Endothelial cell of umbilical vein (primary cell): ENCODE measurements at regions not wholly inside any gene's neighbourhood (a gene's known extent, or its start where the extent isn't known, plus 50 kb on each side); places are given as distances from the start of the nearest gene placed in this dataset.

Source experiments
- EZH2 ChIP-seq: IDR thresholded peaks from 2 replicates; pipeline ENCODE4 v1.6.1; 2012; ENCODE audit warnings: borderline replicate concordance, low read depth, mild to moderate bottlenecking, moderate library complexity, low read length, inconsistent platforms; ENCODE audit not compliant: severe bottlenecking
- FOS ChIP-seq: IDR thresholded peaks from 2 replicates; pipeline ENCODE4 v1.6.1; 2011; ENCODE audit warnings: mild to moderate bottlenecking, low read length, moderate library complexity, borderline replicate concordance; ENCODE audit not compliant: insufficient read depth
- GATA2 ChIP-seq: IDR thresholded peaks from 2 replicates; pipeline ENCODE4 v1.7.0; 2011; ENCODE audit warnings: low read depth, mild to moderate bottlenecking, moderate library complexity, mixed read lengths, low read length; ENCODE audit not compliant: insufficient read length, insufficient read depth
- JUN ChIP-seq: IDR thresholded peaks from 2 replicates; pipeline ENCODE4 v1.6.1; 2011; ENCODE audit warnings: borderline replicate concordance, low read depth; ENCODE audit not compliant: insufficient read length, insufficient read depth
- MYC ChIP-seq: IDR thresholded peaks from one replicate; pipeline ENCODE4 v1.6.1; 2011; ENCODE audit warnings: mild to moderate bottlenecking, low read depth, low read length
- POLR2A ChIP-seq: IDR thresholded peaks from 2 replicates; pipeline ENCODE4 v1.6.1; 2012; ENCODE audit warnings: low read depth, mild to moderate bottlenecking, control low read depth, low read length
- POLR2AphosphoS5 ChIP-seq: IDR thresholded peaks from 2 replicates; pipeline ENCODE4 v1.6.1; 2012; ENCODE audit warnings: low read depth, mild to moderate bottlenecking, control low read depth, low read length, moderate library complexity; ENCODE audit not compliant: insufficient read depth
- TF ChIP-seq, protein P1 (sequence below), 2 donors: IDR thresholded peaks; 1 replicate in 1 of 2; 2 replicates in 1 of 2; pipeline ENCODE4 v1.5.1; 2011; ENCODE audit warnings: low read length in 2 of 2, mild to moderate bottlenecking in 2 of 2, moderate library complexity in 2 of 2, control low read depth in 1 of 2, inconsistent platforms in 1 of 2, low read depth in 1 of 2; ENCODE audit not compliant: insufficient read depth in 1 of 2; ENCODE audit errors: extremely low read depth in 1 of 2
- TF ChIP-seq, protein P2 (sequence below): IDR thresholded peaks from 2 replicates; pipeline ENCODE4 v1.6.1; 2011; ENCODE audit not compliant: insufficient read depth, insufficient read length

DNA sequence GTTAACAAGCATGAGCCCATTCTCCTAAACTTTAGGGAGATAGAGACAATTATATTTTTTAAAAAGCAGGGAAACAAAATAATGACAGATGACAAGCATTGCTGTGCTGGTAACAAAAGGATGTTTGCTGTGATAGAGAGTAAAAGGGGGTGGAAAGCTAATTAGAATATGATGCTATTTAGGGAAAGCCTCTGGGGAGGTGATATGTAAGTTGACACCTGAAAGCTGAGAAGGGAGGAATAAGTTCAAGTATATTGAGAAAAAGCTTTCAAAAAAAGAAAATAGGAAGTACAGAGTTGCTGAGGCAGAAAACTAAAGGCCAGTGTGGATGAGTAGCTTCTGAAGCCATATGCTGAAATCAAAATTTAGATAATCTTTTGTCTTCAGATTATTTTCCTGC, 565.2 kb upstream of the NRXN1 start:
- TF ChIP-seq, protein P1, sequence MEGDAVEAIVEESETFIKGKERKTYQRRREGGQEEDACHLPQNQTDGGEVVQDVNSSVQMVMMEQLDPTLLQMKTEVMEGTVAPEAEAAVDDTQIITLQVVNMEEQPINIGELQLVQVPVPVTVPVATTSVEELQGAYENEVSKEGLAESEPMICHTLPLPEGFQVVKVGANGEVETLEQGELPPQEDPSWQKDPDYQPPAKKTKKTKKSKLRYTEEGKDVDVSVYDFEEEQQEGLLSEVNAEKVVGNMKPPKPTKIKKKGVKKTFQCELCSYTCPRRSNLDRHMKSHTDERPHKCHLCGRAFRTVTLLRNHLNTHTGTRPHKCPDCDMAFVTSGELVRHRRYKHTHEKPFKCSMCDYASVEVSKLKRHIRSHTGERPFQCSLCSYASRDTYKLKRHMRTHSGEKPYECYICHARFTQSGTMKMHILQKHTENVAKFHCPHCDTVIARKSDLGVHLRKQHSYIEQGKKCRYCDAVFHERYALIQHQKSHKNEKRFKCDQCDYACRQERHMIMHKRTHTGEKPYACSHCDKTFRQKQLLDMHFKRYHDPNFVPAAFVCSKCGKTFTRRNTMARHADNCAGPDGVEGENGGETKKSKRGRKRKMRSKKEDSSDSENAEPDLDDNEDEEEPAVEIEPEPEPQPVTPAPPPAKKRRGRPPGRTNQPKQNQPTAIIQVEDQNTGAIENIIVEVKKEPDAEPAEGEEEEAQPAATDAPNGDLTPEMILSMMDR (IDR thresholded peaks at IDR 0.05; ENCODE audit: extremely low read depth in 1 of 2, insufficient read depth in 1 of 2, low read depth in 1 of 2, low read length in 2 of 2), result no peak
- TF ChIP-seq EZH2 (no peak), POLR2A (no peak), JUN (no peak), MYC (no peak), POLR2AphosphoS5 (no peak), FOS (no peak), GATA2 (no peak)
- TF ChIP-seq, protein P2, sequence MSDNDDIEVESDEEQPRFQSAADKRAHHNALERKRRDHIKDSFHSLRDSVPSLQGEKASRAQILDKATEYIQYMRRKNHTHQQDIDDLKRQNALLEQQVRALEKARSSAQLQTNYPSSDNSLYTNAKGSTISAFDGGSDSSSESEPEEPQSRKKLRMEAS, result no peak
